Trophoblast cell (in vitro differentiated cells and primary cell): ENCODE measurements at regions not wholly inside any gene's neighbourhood (a gene's known extent, or its start where the extent isn't known, plus 50 kb on each side); places are given as distances from the start of the nearest gene placed in this dataset.

Experiments used
- DNase-seq, 2 donors: peaks; one replicate each; pipeline ENCODE4 v3.0.0-alpha.2; 2016
- H2AFZ ChIP-seq: 2 replicates; pipeline ENCODE4 v1.6.1; 2013; ENCODE audit warnings: low read length, moderate library complexity, mild to moderate bottlenecking; ENCODE audit not compliant: insufficient read depth, poor library complexity
- H2AK5ac ChIP-seq: 2 replicates; pipeline ENCODE4 v1.6.1; 2013; ENCODE audit warnings: mild to moderate bottlenecking, low read length
- H2BK120ac ChIP-seq: 2 replicates; pipeline ENCODE4 v1.6.1; 2013; ENCODE audit warnings: low read length, mild to moderate bottlenecking, moderate library complexity; ENCODE audit not compliant: insufficient read depth, poor library complexity
- H2BK12ac ChIP-seq: 2 replicates; pipeline ENCODE4 v1.6.1; 2013; ENCODE audit warnings: mild to moderate bottlenecking, low read length, moderate library complexity
- H2BK5ac ChIP-seq: 2 replicates; pipeline ENCODE4 v1.6.1; 2013; ENCODE audit warnings: low read length, low read depth, moderate library complexity, mild to moderate bottlenecking; ENCODE audit not compliant: poor library complexity
- H3K14ac ChIP-seq: 2 replicates; pipeline ENCODE4 v1.6.1; 2013; ENCODE audit warnings: mild to moderate bottlenecking, low read length
- H3K18ac ChIP-seq: 2 replicates; pipeline ENCODE4 v1.6.1; 2013; ENCODE audit warnings: mild to moderate bottlenecking, low read length
- H3K23ac ChIP-seq: 2 replicates; pipeline ENCODE4 v1.6.1; 2013; ENCODE audit warnings: low read length
- H3K27ac ChIP-seq: 2 replicates; pipeline ENCODE4 v1.5.1; 2013; ENCODE audit warnings: low read depth, mild to moderate bottlenecking, inconsistent platforms, low read length, moderate library complexity
- H3K27me3 ChIP-seq: 2 replicates; pipeline ENCODE4 v1.6.1; 2013; ENCODE audit warnings: inconsistent platforms, mild to moderate bottlenecking, low read length, moderate library complexity; ENCODE audit not compliant: insufficient read depth
- H3K36me3 ChIP-seq, 2 experiments: 1 replicate in 1 of 2; 2 replicates in 1 of 2; pipeline ENCODE4 v1.6.1; 2013; ENCODE audit warnings: low read length in 2 of 2, mild to moderate bottlenecking in 2 of 2, moderate library complexity in 1 of 2; ENCODE audit not compliant: insufficient read depth in 2 of 2, control insufficient read depth in 1 of 2
- H3K4ac ChIP-seq: 2 replicates; pipeline ENCODE4 v1.6.1; 2013; ENCODE audit warnings: low read depth, mild to moderate bottlenecking, low read length, moderate library complexity
- H3K4me1 ChIP-seq, 2 experiments: 1 replicate in 1 of 2; 2 replicates in 1 of 2; pipeline ENCODE4 v1.6.1; 2013; ENCODE audit warnings: low read length in 2 of 2, mild to moderate bottlenecking in 2 of 2, moderate library complexity in 1 of 2; ENCODE audit not compliant: insufficient read depth in 2 of 2, control insufficient read depth in 1 of 2
- H3K4me2 ChIP-seq: 2 replicates; pipeline ENCODE4 v1.6.1; 2013; ENCODE audit warnings: inconsistent platforms, mild to moderate bottlenecking, low read length, moderate library complexity
- H3K4me3 ChIP-seq: 2 replicates; pipeline ENCODE4 v1.5.1; 2013; ENCODE audit warnings: mild to moderate bottlenecking, low read depth, low read length, inconsistent platforms
- H3K79me1 ChIP-seq: one replicate; pipeline ENCODE4 v1.6.1; 2013; ENCODE audit warnings: low read length
- H3K79me2 ChIP-seq: 2 replicates; pipeline ENCODE4 v1.6.1; 2013; ENCODE audit warnings: low read length, mild to moderate bottlenecking; ENCODE audit not compliant: control insufficient read depth, insufficient read depth, poor library complexity
- H3K9ac ChIP-seq: 2 replicates; pipeline ENCODE4 v1.6.1; 2013; ENCODE audit warnings: mild to moderate bottlenecking, low read length
- H3K9me3 ChIP-seq: 2 replicates; pipeline ENCODE4 v1.6.1; 2013; ENCODE audit warnings: low read depth, mild to moderate bottlenecking, control low read depth, inconsistent platforms, low read length; ENCODE audit not compliant: insufficient read depth
- H4K12ac ChIP-seq: 2 replicates; pipeline ENCODE4 v1.6.1; 2013; ENCODE audit warnings: low read depth, mild to moderate bottlenecking, low read length, moderate library complexity
- H4K8ac ChIP-seq: 2 replicates; pipeline ENCODE4 v1.6.1; 2013; ENCODE audit warnings: low read depth, mild to moderate bottlenecking, low read length, moderate library complexity
- H4K91ac ChIP-seq: one replicate; pipeline ENCODE4 v1.6.1; 2013; ENCODE audit warnings: low read depth, mild to moderate bottlenecking, low read length, moderate library complexity
- WGBS: extraction: QIAGEN DNeasy Blood & Tissue Kit; methylation state at CpG from one replicate; pipeline ENCODE4 v1.1.7; 2013; ENCODE audit warnings: missing lambda C conversion rate; ENCODE audit not compliant: insufficient read length, insufficient coverage; ENCODE audit errors: extremely low coverage; 5-methylcytosine and 5-hydroxymethylcytosine counted together

DNA sequence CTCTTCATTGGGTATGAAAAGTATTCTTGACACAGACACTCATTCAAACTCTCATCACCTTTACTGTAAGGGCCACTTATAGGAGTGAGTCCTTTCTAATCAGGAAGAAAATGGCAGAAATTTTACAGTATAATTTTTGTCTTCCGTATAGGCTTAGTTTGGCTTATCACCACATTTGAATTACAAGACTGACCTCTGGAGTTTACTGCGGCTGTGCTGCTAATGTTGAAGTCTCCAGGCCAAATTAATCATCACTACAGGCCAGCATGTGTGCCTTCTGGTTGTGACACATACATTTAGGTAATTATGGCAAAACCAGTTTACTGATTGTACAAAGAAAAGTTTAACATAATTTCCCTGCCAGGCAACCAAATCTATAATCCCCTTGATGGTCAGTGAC lies 753.6 kb upstream of the GCFC2 start:
- H4K8ac ChIP-seq, result no peak overlapping the region
- H3K4me1 ChIP-seq, result no peaks in the 10 kb centered on the region
- H3K27me3 ChIP-seq, result no peaks in the 10 kb centered on the region
- no peak overlapping the region for H2AFZ ChIP-seq
- DNase-seq, result peak; percentile 5 to 24
- H2AK5ac ChIP-seq, result no peak overlapping the region
- no peak overlapping the region for H2BK12ac ChIP-seq
- no peak overlapping the region for H2BK120ac ChIP-seq
- H3K23ac ChIP-seq, result no peak overlapping the region
- H3K18ac ChIP-seq, result no peak overlapping the region
- H2BK5ac ChIP-seq, result no peak overlapping the region
- H3K4ac ChIP-seq, result no peak overlapping the region
- no peak overlapping the region for H3K14ac ChIP-seq
- H3K79me1 ChIP-seq, result no peaks in the 10 kb centered on the region
- no CpG with 5 or more reads among the region's 2 CpGs for WGBS
- H3K9ac ChIP-seq, result no peak overlapping the region
- H3K79me2 ChIP-seq, result no peaks in the 10 kb centered on the region
- no peaks in the 10 kb centered on the region for H3K36me3 ChIP-seq
- H3K4me3 ChIP-seq, result no peak overlapping the region
- no peak overlapping the region for H4K91ac ChIP-seq
- no peak overlapping the region for H4K12ac ChIP-seq
- H3K4me2 ChIP-seq, result no peak overlapping the region
- no peaks in the 10 kb centered on the region for H3K9me3 ChIP-seq
- H3K27ac ChIP-seq, result no peak overlapping the region

DNA sequence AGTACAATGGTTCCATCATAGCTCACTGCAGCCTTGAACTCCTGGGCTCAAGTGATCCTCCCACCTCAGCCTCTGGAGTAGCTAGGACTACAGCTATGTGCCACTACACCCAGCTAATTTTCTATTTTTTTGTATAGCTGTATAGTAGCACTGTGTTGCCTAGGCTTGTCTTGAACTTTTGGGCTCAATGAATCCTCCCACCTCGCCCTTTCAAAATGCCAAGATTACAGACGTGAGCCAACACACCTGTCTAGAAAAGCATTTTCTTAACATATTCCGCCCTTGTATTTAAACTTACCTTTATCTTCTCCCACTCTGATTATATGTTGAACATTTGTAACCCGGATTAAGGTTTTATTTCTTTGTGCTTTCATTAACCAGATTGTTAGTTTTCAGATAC lies 750.7 kb upstream of the GCFC2 start:
- Histone ChIP-seq H3K4me1 (no peaks in the 10 kb centered on the region), H4K91ac (no peak overlapping the region), H3K18ac (no peak overlapping the region), H3K27me3 (no peaks in the 10 kb centered on the region), H3K27ac (no peak overlapping the region), H3K79me2 (no peaks in the 10 kb centered on the region), H2BK5ac (no peak overlapping the region), H3K4me2 (no peak overlapping the region), H4K12ac (no peak overlapping the region), H3K9me3 (no peaks in the 10 kb centered on the region), H2AK5ac (no peak overlapping the region), H2AFZ (no peak overlapping the region), H3K79me1 (no peaks in the 10 kb centered on the region), H2BK12ac (no peak overlapping the region), H4K8ac (no peak overlapping the region), H3K9ac (no peak overlapping the region), H3K14ac (no peak overlapping the region), H3K4ac (no peak overlapping the region), H3K23ac (no peak overlapping the region), H3K36me3 (no peaks in the 10 kb centered on the region), H2BK120ac (no peak overlapping the region), H3K4me3 (no peak overlapping the region)
- WGBS, result no CpG with 5 or more reads among the region's 4 CpGs
- DNase-seq, result no peak

DNA sequence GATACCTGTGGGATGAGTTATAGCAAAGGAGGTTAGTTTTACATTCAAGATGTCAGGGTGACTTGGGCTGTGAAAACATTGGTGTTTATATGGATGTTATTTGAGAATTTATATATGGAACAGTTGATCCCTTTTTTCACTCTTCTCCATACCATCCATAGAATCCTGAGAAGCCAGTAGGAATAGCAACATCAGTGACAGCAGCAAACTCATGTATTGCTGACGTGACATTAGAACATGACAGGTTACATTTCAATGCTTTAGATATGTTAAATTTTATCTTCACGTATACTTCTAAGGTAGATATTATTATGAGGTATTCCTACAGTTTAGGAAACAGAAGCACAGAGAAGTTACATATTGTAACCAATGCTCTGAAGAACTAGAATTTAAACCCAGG lies 745.2 kb upstream of the GCFC2 start:
- WGBS, result no CpG with 5 or more reads among the region's 2 CpGs
- no peak overlapping the region for H3K23ac ChIP-seq
- no peak overlapping the region for H2BK5ac ChIP-seq

DNA sequence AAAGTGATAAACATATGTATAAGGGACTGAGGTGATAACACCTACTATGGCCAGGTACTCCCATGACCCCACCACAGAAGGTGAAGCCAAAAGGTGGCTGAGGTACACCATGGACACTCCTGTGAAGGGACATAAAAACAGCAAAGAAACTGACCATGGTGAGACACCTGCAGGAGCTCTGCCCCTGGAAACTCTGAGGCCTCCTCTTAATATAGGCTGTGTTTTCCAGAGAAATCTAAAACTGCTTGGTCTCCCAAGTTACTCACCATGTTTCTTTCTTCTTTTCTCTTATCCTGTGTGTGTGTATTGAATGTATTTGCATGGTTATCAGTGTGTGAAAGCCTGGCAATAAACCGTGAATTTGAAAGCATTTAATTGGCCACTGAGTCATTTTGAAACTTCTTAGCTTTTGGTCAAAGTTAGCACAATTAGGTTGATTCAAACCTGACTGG lies 739.3 kb upstream of the GCFC2 start:
- no peaks in the 10 kb centered on the region for H3K36me3 ChIP-seq
- H2AFZ ChIP-seq, result no peak overlapping the region
- H3K14ac ChIP-seq, result no peak overlapping the region
- H3K27me3 ChIP-seq, result no peaks in the 10 kb centered on the region
- H3K4me2 ChIP-seq, result no peak overlapping the region
- H3K4me3 ChIP-seq, result no peak overlapping the region
- H4K12ac ChIP-seq, result no peak overlapping the region
- no peaks in the 10 kb centered on the region for H3K79me2 ChIP-seq
- no peak overlapping the region for H2BK120ac ChIP-seq
- H3K4ac ChIP-seq, result no peak overlapping the region
- no peak overlapping the region for H4K8ac ChIP-seq
- no peak overlapping the region for H2AK5ac ChIP-seq
- H4K91ac ChIP-seq, result no peak overlapping the region
- no peaks in the 10 kb centered on the region for H3K79me1 ChIP-seq
- H2BK12ac ChIP-seq, result no peak overlapping the region
- no peak overlapping the region for H3K18ac ChIP-seq
- no peak overlapping the region for H2BK5ac ChIP-seq
- no CpG with 5 or more reads among the region's 1 CpG for WGBS
- no peak overlapping the region for H3K27ac ChIP-seq
- H3K9ac ChIP-seq, result no peak overlapping the region
- H3K4me1 ChIP-seq, result no peaks in the 10 kb centered on the region
- no peak overlapping the region for H3K23ac ChIP-seq
- no peaks in the 10 kb centered on the region for H3K9me3 ChIP-seq
- no peak for DNase-seq

More for the DNA sequence above, 745.2 kb upstream of the GCFC2 start:
- Histone ChIP-seq H3K4me3 (no peak overlapping the region), H3K79me2 (no peaks in the 10 kb centered on the region), H3K4me2 (no peak overlapping the region), H3K36me3 (no peaks in the 10 kb centered on the region), H4K12ac (no peak overlapping the region), H3K9ac (no peak overlapping the region), H3K4me1 (no peaks in the 10 kb centered on the region), H3K18ac (no peak overlapping the region), H3K14ac (no peak overlapping the region), H3K4ac (no peak overlapping the region), H4K91ac (no peak overlapping the region), H3K79me1 (no peaks in the 10 kb centered on the region), H3K27me3 (no peaks in the 10 kb centered on the region), H3K9me3 (no peaks in the 10 kb centered on the region), H2BK120ac (no peak overlapping the region), H2BK12ac (no peak overlapping the region), H2AFZ (no peak overlapping the region), H3K27ac (no peak overlapping the region), H2AK5ac (no peak overlapping the region), H4K8ac (no peak overlapping the region)
- DNase-seq, result no peak
